IPS-20b (cell line): ENCODE measurements at regions not wholly inside any gene's neighbourhood (a gene's known extent, or its start where the extent isn't known, plus 50 kb on each side); places are given as distances from the start of the nearest gene placed in this dataset.
"Not testable (repeated sequence)": the region's sequence is repeated elsewhere in the genome, so short reads cannot be mapped to it uniquely, and the experiment has no call there.

ENCODE experiments used
- H3K27ac ChIP-seq: one replicate; pipeline ENCODE4 v1.5.1; 2013; ENCODE audit warnings: low read length
- H3K27me3 ChIP-seq: 2 replicates; pipeline ENCODE4 v1.6.1; 2013; ENCODE audit warnings: mild to moderate bottlenecking, low read length, inconsistent platforms; ENCODE audit not compliant: insufficient read depth
- H3K36me3 ChIP-seq: 2 replicates; pipeline ENCODE4 v1.6.1; 2013; ENCODE audit warnings: low read depth, mild to moderate bottlenecking, inconsistent platforms, low read length, moderate library complexity; ENCODE audit not compliant: insufficient read depth
- H3K4me1 ChIP-seq: 2 replicates; pipeline ENCODE4 v1.6.1; 2013; ENCODE audit warnings: mild to moderate bottlenecking, control low read depth, inconsistent platforms, low read length, moderate library complexity; ENCODE audit not compliant: insufficient read depth
- H3K4me3 ChIP-seq: 2 replicates; pipeline ENCODE4 v1.5.1; 2013; ENCODE audit warnings: mild to moderate bottlenecking, low read length, inconsistent platforms
- H3K9ac ChIP-seq: 2 replicates; pipeline ENCODE4 v1.6.1; 2013; ENCODE audit warnings: low read depth, mild to moderate bottlenecking, inconsistent platforms, low read length, moderate library complexity
- H3K9me3 ChIP-seq: 2 replicates; pipeline ENCODE4 v1.6.1; 2013; ENCODE audit warnings: mild to moderate bottlenecking, low read depth, low read length, inconsistent platforms; ENCODE audit not compliant: insufficient read depth

DNA sequence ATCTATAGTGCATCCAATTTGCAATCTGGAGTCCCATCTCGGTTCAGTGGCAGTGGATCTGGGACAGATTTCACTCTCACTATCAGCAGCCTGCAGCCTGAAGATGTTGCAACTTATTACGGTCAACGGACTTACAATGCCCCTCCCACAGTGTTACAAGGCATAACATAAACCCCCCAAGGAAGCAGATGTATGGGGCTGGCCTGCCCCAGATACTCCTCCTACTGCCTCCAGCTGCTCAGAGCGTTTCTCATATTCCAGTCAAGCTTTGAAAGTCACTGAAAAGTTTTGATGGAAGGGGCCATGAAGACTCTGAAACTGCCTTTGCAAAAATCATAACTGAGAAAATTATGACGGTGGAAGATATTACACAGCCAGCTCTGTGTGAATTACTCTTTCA is 1193.6 kb downstream of the RPIA start:
- not testable (repeated sequence) for H3K9ac ChIP-seq, H3K36me3 ChIP-seq, H3K27ac ChIP-seq, H3K27me3 ChIP-seq, H3K9me3 ChIP-seq, H3K4me3 ChIP-seq, H3K4me1 ChIP-seq

DNA sequence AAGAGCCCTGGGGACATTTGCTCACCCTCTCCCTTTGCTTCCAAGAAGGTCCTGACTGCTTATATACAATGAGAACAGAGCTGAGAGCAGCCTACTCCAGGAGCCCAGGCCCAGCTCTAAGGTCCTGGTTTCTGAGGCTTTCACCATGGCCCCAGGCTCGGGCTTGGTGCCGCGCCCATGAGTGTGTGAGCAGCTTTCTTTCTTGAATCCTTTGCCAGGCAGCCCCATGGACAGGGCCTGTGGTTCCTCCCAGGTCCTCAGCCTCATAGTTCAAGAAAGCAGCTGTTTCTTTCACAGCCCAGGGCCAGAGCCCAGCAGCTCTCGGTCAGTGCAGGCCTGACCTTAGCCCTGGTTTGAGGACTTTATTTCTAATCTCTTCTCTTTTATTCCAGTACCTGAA is 1197.2 kb downstream of the RPIA start:
- not testable (repeated sequence) for H3K9ac ChIP-seq, H3K4me1 ChIP-seq, H3K9me3 ChIP-seq, H3K27ac ChIP-seq, H3K36me3 ChIP-seq, H3K27me3 ChIP-seq, H3K4me3 ChIP-seq

DNA sequence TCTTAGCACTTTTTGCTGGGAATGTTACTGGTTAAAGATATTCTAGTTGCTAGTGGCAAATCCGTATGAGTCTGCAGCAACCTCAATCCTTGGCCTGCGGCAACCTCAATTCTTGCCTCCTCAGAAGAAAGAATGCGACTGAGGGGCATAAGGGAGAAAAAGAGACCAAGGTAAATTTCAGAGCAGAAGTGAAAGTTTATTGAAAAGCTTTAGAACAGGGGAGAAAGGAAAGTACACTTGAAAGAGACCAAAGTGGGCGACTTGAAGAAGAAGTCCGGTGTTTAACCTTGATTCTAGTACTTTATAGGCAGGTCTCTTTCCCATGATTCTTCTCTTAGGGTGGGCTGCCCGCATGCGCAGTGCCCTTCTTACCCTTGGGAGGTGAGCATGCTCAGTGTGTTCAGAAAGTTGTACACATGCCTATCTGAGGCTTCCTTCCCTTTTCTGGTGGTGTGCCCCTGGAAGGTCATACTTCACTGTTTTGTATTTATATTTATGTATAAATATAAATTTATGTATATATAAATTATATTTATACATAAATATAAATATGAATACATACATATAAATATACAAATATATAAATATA is 1198.8 kb downstream of the RPIA start:
- not testable (repeated sequence) for H3K27me3 ChIP-seq, H3K9me3 ChIP-seq, H3K9ac ChIP-seq, H3K4me1 ChIP-seq, H3K27ac ChIP-seq, H3K36me3 ChIP-seq, H3K4me3 ChIP-seq

DNA sequence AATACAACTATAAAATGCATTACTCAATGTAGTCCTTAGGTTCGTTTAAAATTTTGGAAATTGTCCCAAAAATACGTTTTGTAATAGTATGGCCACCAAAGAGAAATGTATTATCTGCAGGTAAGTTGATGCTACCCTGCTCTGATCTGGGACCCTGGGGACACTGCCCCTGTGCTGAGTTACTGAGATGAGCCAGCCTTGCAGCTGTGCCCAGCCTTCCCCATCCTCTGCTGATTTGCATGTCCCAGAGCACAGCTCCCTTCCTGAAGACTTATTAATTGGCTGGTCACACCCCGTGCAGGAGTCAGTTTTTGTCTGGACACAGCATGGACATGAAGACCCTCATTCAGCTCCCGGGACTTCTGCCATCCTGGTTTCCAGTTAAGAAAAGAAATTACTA is 1203.5 kb downstream of the RPIA start:
- not testable (repeated sequence) for H3K4me3 ChIP-seq

DNA sequence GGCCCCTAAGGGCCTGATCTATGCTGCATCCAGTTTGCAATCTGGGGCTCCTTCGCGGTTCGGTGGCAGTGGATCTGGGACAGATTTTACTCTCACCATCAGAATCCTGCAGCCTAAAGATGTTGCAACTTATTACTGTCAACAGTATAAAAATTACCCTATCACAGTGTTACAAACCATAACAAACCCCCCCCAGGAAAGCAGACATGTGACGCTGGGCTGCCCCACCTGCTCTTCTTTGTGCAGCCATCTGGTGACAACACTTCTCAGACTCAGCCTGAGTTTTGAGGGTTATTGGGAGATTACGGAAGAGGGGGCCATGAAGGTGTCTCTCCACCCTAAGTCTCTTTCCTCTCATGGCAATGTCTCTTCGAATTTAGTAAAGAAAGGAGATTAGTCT is 1204.2 kb downstream of the RPIA start:
- not testable (repeated sequence) for H3K9me3 ChIP-seq, H3K9ac ChIP-seq, H3K4me1 ChIP-seq, H3K27me3 ChIP-seq, H3K27ac ChIP-seq, H3K36me3 ChIP-seq, H3K4me3 ChIP-seq

More for the DNA sequence above, 1203.5 kb downstream of the RPIA start:
- H3K9ac ChIP-seq, H3K9me3 ChIP-seq, H3K27me3 ChIP-seq, H3K4me1 ChIP-seq, H3K27ac ChIP-seq, H3K36me3 ChIP-seq: not testable (repeated sequence)

DNA sequence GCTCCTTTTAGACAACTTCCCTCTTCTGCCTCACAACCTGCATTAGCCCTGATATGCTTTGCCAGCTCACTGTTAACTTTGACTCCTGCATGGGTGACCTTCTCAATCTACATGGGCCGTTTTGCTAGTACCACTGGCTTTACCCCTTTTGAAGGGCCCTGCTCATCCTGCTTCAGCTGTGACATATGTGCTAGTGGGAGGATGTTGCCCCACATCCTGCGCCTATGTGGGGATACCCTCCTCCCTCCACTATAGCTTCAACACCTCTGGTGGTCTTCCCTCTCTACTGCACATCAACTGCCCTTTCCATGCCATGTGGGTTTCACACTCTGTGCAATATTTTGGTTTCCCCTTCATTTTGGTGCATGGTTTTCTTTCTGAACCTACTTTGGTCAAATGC is 1235.5 kb downstream of the RPIA start:
- H3K9ac ChIP-seq, H3K4me3 ChIP-seq, H3K9me3 ChIP-seq, H3K27ac ChIP-seq, H3K36me3 ChIP-seq, H3K27me3 ChIP-seq, H3K4me1 ChIP-seq: not testable (repeated sequence)

DNA sequence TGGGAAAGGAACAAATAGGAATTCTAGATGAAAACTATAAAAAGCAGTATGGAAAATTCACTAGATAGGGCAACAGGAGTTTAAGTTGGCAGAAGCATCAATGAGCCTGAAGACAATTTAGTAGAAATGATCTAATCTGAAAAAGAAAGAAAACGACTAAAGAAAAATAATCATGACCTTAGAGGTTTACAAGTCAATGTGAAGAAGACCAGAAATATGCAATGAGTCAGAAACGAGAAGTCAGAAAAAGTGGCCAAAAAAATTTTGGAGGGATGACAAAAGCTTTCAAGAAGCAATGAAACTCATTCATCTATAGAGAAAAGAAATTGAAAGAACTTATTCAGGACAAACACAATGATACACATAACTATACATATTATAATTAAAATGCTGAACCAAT is 1244.0 kb downstream of the RPIA start:
- H3K4me3 ChIP-seq, H3K9me3 ChIP-seq, H3K9ac ChIP-seq, H3K27ac ChIP-seq, H3K36me3 ChIP-seq, H3K27me3 ChIP-seq, H3K4me1 ChIP-seq: not testable (repeated sequence)

DNA sequence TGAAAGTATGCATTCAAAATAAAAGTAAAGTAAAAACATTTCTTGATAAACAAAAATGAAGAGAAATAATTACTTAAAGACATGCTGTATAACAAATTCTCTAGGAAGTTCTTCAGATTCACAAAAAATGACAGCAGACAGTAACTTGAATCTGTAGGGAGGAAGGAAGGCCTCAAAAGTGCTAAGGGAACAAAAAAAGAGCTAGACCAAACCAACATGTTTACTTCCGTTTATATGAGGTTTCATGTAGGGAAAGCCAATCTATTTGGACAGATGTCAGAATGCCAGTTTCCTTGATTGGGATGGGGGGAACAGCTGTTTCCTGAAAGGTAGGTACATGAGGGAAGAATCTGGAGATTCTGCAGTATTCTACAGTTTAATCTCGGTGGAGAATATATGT is 1244.5 kb downstream of the RPIA start:
- not testable (repeated sequence) for H3K36me3 ChIP-seq, H3K9me3 ChIP-seq, H3K27ac ChIP-seq, H3K27me3 ChIP-seq, H3K9ac ChIP-seq, H3K4me1 ChIP-seq, H3K4me3 ChIP-seq

DNA sequence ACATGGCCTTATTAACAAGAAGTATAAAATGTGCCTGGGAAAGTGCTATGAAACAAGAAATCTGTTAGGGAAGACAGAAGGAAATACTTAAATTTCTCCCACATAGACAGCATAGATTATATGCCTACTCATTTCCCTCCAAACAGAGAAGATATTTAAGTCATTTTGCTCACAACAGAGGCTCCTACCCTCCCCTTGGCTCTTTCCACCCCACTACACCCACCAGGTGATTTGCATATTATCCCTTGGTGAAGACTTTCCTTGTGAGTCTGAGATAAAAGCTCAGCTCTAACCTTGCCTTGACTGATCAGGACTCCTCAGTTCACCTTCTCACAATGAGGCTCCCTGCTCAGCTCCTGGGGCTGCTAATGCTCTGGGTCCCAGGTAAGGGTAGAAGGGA is 1245.1 kb downstream of the RPIA start:
- not testable (repeated sequence) for H3K4me1 ChIP-seq, H3K27ac ChIP-seq, H3K4me3 ChIP-seq

DNA sequence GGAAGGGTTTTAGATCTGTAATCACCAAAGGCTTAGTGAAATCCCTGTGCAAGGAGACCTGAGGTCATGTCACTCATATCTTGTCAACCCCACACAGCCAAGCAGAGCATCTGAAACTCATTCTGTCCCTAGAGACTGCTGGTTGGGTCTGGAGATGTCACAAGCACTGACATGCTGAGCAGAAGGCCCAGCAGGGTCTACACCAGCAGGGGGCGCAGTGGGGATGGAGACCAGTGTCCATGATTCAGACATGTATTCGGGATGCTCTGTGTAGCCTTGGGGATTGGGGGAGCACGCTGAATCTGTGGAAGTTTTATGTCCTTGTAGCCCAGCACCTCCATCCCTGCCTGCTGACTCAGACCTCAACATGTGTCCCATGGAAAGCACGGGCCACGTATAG is 1247.3 kb downstream of the RPIA start:
- not testable (repeated sequence) for H3K36me3 ChIP-seq, H3K4me3 ChIP-seq, H3K9ac ChIP-seq, H3K27ac ChIP-seq, H3K4me1 ChIP-seq, H3K27me3 ChIP-seq, H3K9me3 ChIP-seq

More for the DNA sequence above, 1245.1 kb downstream of the RPIA start:
- H3K9me3 ChIP-seq, H3K36me3 ChIP-seq, H3K27me3 ChIP-seq, H3K9ac ChIP-seq: not testable (repeated sequence)

DNA sequence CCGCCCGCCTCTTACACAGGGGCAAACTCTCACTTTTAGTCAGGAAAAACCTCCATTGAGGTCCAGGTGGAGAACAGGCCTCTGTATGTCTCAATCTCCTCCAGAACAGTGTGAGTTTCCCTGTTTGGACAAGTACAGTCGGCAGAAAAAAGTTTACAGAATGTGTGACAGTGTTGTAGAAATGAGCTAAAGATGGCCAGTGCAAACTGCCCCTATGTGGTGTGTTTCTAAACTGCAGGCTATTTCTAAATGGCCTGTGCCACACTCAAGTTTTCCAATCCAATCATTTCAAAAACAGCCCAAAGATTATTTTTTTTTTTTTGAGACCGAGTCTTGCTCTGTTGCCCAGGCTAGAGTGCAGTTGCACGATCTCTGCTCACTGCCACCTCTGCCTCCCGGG is 1252.8 kb downstream of the RPIA start:
- H3K4me3 ChIP-seq, H3K9ac ChIP-seq, H3K4me1 ChIP-seq, H3K36me3 ChIP-seq, H3K27ac ChIP-seq, H3K9me3 ChIP-seq, H3K27me3 ChIP-seq: not testable (repeated sequence)

DNA sequence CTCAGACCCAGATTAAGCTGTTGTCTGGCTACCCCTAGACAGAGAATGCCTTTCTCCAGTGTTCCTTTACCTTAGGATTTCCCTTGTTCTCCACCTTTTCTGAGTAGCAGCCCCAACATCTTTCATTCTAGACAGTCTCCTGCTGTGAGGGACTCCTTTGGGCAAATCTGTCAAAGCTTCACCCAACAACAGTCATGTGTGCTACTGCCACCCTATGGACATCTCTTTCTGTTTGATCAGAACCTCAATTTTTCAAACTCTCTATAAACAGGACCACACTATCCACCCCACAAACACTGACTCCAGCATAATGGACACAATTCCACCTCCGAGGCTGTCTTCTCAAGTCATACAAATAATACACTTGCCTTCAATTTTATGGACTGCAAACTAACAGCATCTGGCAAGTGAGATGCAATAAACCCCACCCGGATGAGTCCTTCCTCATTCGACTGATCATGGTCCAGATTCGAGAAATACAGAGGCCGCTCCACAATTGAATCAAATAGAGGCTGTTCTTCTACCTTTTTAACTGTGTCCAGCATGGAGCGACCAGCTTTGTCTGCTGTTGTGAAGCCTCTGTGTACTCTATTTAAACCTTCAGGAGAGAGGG is 1253.6 kb downstream of the RPIA start:
- H3K27ac ChIP-seq, H3K27me3 ChIP-seq, H3K9ac ChIP-seq, H3K9me3 ChIP-seq, H3K4me3 ChIP-seq, H3K4me1 ChIP-seq, H3K36me3 ChIP-seq: not testable (repeated sequence)
